ENCODE measurements at regions not wholly inside any gene's neighbourhood (a gene's known extent, or its start where the extent isn't known, plus 50 kb on each side); places are given as distances from the start of the nearest gene placed in this dataset.
A peak's percentile ranks its signal among the peaks of the same experiment; 100 is the strongest.

DNA sequence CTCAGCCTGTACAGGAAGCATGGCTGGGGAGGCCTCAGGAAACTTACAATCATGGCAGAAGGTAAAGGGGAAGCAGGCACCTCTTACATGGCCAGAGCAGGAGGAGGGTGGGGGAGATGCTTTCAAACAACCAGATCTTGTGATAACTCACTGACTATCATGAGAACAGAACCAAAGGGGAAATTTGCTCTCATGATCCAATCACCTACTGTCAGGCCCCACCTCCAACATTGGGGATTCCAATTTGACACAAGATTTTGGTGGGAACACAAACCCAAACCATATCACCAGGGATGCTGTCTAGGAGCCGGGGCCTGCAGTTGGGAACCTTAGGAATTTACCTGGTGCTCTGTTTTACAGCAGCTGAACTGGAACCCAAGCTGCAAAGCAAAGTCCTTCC lies 191.1 kb upstream of the CITED2 start:
- no peak for DNase-seq
- Histone ChIP-seq H3K9ac (ENCODE audit: low read length) (no peak overlapping the region), H2AFZ (ENCODE audit: low read depth, low read length) (no peak overlapping the region), H2BK120ac (ENCODE audit: low read depth, low read length) (no peak overlapping the region), H4K8ac (ENCODE audit: low read length) (peak overlapping the region; percentile 15), H3K4me2 (ENCODE audit: low read length, poor library complexity, severe bottlenecking) (no peak overlapping the region), H3K4me3 (ENCODE audit: insufficient read depth in 1 of 2, low read depth in 1 of 2, low read length in 2 of 2) (no peak overlapping the region), H4K91ac (ENCODE audit: low read length) (peak overlapping the region; percentile 68), H3K27me3 (ENCODE audit: control insufficient read depth in 1 of 2, insufficient read depth in 1 of 2, low read length in 2 of 2) (no peaks in the 10 kb centered on the region), H3K36me3 (ENCODE audit: control insufficient read depth in 1 of 2, insufficient read depth in 2 of 2, low read depth in 1 of 2, low read length in 2 of 2) (no peaks in the 10 kb centered on the region), H3K4me1 (ENCODE audit: control insufficient read depth, insufficient read depth, low read depth, low read length) (peaks cover 7% of the 10 kb centered on the region), H3K27ac (ENCODE audit: low read length, poor library complexity, severe bottlenecking) (no peak overlapping the region), H2AK5ac (ENCODE audit: low read length, severe bottlenecking) (peak overlapping the region; percentile 92), H3K4ac (ENCODE audit: low read depth in 1 of 2, low read length in 2 of 2) (no peak overlapping the region), H3K18ac (ENCODE audit: low read depth in 1 of 2, low read length in 2 of 2) (peak overlapping the region in 1 of 2 experiments; percentile 33), H3K79me1 (replicated peaks; ENCODE audit: low read length, poor library complexity, severe bottlenecking) (peaks cover under 1% of the 10 kb centered on the region), H2BK5ac (ENCODE audit: low read depth, low read length, poor library complexity, severe bottlenecking) (no peak overlapping the region), H3K23ac (ENCODE audit: low read length in 2 of 2) (no peak overlapping the region), H3K14ac (ENCODE audit: low read length in 2 of 2) (no peak overlapping the region), H2BK15ac (ENCODE audit: low read depth, poor library complexity, severe bottlenecking) (no peak overlapping the region), H2BK12ac (ENCODE audit: low read length in 2 of 2) (peak overlapping the region in 1 of 2 experiments; percentile 93), H3K9me3 (ENCODE audit: control insufficient read depth, low read length) (peaks cover 2% of the 10 kb centered on the region)
- 0% methylated on average over 1 of the region's 1 CpG for WGBS

DNA sequence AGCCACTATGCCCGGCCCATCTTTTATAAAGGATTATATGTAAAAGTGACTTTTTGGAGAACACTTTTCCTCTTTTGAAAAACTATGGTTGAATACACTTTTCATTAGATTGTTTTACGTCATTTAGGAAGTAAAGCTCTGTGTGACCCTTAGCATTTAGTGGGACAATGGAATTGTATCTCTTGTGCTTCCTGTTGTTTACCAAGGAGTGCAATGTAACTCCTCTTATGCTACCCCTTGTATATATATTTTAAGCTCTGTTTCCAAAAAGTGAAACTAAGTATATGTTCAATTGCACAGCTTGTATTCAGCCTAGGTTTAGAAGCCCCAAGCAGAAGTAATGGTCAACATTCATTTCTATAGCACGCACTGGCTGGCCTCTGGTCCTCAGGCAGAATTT lies 183.1 kb upstream of the CITED2 start:
- H3K4me3 ChIP-seq (ENCODE audit: insufficient read depth in 1 of 2, low read depth in 1 of 2, low read length in 2 of 2), result no peak overlapping the region
- WGBS, result 83% methylated on average over 1 of the region's 3 CpGs
- peaks cover 6% of the 10 kb centered on the region for H3K9me3 ChIP-seq (ENCODE audit: control insufficient read depth, low read length)
- H3K36me3 ChIP-seq (ENCODE audit: control insufficient read depth in 1 of 2, insufficient read depth in 2 of 2, low read depth in 1 of 2, low read length in 2 of 2), result no peaks in the 10 kb centered on the region
- H3K4me1 ChIP-seq (ENCODE audit: control insufficient read depth, insufficient read depth, low read depth, low read length), result no peaks in the 10 kb centered on the region
- no peak overlapping the region for H3K27ac ChIP-seq (ENCODE audit: low read length, poor library complexity, severe bottlenecking)
- no peak overlapping the region for H2AK5ac ChIP-seq (ENCODE audit: low read length, severe bottlenecking)
- H4K91ac ChIP-seq (ENCODE audit: low read length), result no peak overlapping the region
- no peaks in the 10 kb centered on the region for H3K27me3 ChIP-seq (ENCODE audit: control insufficient read depth in 1 of 2, insufficient read depth in 1 of 2, low read length in 2 of 2)
- no peak overlapping the region for H2AFZ ChIP-seq (ENCODE audit: low read depth, low read length)
- no peak overlapping the region for H4K8ac ChIP-seq (ENCODE audit: low read length)
- no peak overlapping the region for H3K9ac ChIP-seq (ENCODE audit: low read length)
- no peak overlapping the region for H3K4ac ChIP-seq (ENCODE audit: low read depth in 1 of 2, low read length in 2 of 2)
- no peak overlapping the region for H3K14ac ChIP-seq (ENCODE audit: low read length in 2 of 2)
- no peak overlapping the region for H2BK12ac ChIP-seq (ENCODE audit: low read length in 2 of 2)
- DNase-seq, result no peak
- no peak overlapping the region for H2BK5ac ChIP-seq (ENCODE audit: low read depth, low read length, poor library complexity, severe bottlenecking)
- H3K4me2 ChIP-seq (ENCODE audit: low read length, poor library complexity, severe bottlenecking), result no peak overlapping the region
- no peak overlapping the region for H2BK15ac ChIP-seq (ENCODE audit: low read depth, poor library complexity, severe bottlenecking)
- H3K18ac ChIP-seq (ENCODE audit: low read depth in 1 of 2, low read length in 2 of 2), result no peak overlapping the region
- H2BK120ac ChIP-seq (ENCODE audit: low read depth, low read length), result no peak overlapping the region
- no peaks in the 10 kb centered on the region for H3K79me1 ChIP-seq (replicated peaks; ENCODE audit: low read length, poor library complexity, severe bottlenecking)
- no peak overlapping the region for H3K23ac ChIP-seq (ENCODE audit: low read length in 2 of 2)

DNA sequence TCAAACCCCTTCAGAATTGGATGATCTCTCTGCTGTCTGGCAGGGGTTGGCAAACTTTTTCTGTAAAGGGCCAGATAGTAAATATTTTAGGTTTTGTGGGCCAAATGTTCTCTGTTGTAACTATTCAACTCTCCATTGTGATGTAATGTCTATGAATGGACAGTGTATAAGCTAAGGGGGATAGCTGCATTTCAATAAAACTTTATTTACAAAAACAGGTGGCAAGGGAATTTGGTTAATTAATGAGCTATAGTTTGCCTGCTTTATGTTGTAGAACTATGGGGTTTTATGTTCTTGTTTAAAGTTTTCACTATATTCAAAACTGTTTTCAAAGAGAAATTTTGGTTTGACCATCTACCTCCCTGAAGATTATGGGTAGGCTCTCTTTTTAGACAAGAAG lies 182.1 kb upstream of the CITED2 start:
- no peak overlapping the region for H3K4me3 ChIP-seq (ENCODE audit: insufficient read depth in 1 of 2, low read depth in 1 of 2, low read length in 2 of 2)
- no peak overlapping the region for H3K23ac ChIP-seq (ENCODE audit: low read length in 2 of 2)
- no peaks in the 10 kb centered on the region for H3K36me3 ChIP-seq (ENCODE audit: control insufficient read depth in 1 of 2, insufficient read depth in 2 of 2, low read depth in 1 of 2, low read length in 2 of 2)
- no peak overlapping the region for H4K91ac ChIP-seq (ENCODE audit: low read length)
- no peak overlapping the region for H2BK120ac ChIP-seq (ENCODE audit: low read depth, low read length)
- H3K27ac ChIP-seq (ENCODE audit: low read length, poor library complexity, severe bottlenecking), result no peak overlapping the region
- H2BK15ac ChIP-seq (ENCODE audit: low read depth, poor library complexity, severe bottlenecking), result no peak overlapping the region
- H2AK5ac ChIP-seq (ENCODE audit: low read length, severe bottlenecking), result no peak overlapping the region
- no peak overlapping the region for H3K14ac ChIP-seq (ENCODE audit: low read length in 2 of 2)
- no peak overlapping the region for H2BK5ac ChIP-seq (ENCODE audit: low read depth, low read length, poor library complexity, severe bottlenecking)
- peaks cover 6% of the 10 kb centered on the region for H3K9me3 ChIP-seq (ENCODE audit: control insufficient read depth, low read length)
- no peak for DNase-seq
- H3K27me3 ChIP-seq (ENCODE audit: control insufficient read depth in 1 of 2, insufficient read depth in 1 of 2, low read length in 2 of 2), result no peaks in the 10 kb centered on the region
- H2BK12ac ChIP-seq (ENCODE audit: low read length in 2 of 2), result no peak overlapping the region
- H3K4me2 ChIP-seq (ENCODE audit: low read length, poor library complexity, severe bottlenecking), result no peak overlapping the region
- H3K79me1 ChIP-seq (replicated peaks; ENCODE audit: low read length, poor library complexity, severe bottlenecking), result no peaks in the 10 kb centered on the region
- H4K8ac ChIP-seq (ENCODE audit: low read length), result no peak overlapping the region
- no peak overlapping the region for H3K18ac ChIP-seq (ENCODE audit: low read depth in 1 of 2, low read length in 2 of 2)
- no peak overlapping the region for H2AFZ ChIP-seq (ENCODE audit: low read depth, low read length)
- no peak overlapping the region for H3K9ac ChIP-seq (ENCODE audit: low read length)
- H3K4me1 ChIP-seq (ENCODE audit: control insufficient read depth, insufficient read depth, low read depth, low read length), result no peaks in the 10 kb centered on the region
- no peak overlapping the region for H3K4ac ChIP-seq (ENCODE audit: low read depth in 1 of 2, low read length in 2 of 2)

DNA sequence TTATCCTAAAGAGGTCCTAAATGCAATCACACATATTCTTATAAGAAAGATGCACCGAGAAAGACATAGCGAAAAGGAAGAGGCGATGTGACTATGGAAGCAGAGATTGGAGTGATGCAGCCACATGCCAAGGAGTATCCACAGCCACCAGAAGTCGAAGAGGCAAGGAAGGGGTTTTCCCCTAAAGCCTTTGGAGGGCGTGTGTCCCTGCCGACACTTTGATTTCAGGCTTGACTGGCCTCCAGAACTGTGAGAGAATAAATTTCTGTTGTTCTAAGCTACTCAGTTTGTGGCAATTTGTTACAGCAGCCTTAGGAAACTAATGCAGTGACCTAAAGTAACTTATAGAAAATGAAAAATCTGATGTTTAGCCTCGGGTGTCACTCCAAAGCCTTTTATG lies 179.5 kb upstream of the CITED2 start:
- no peak overlapping the region for H2AK5ac ChIP-seq (ENCODE audit: low read length, severe bottlenecking)
- no peak overlapping the region for H3K9ac ChIP-seq (ENCODE audit: low read length)
- no peak overlapping the region for H2BK120ac ChIP-seq (ENCODE audit: low read depth, low read length)
- DNase-seq, result no peak
- no peak overlapping the region for H3K4me2 ChIP-seq (ENCODE audit: low read length, poor library complexity, severe bottlenecking)
- no peaks in the 10 kb centered on the region for H3K9me3 ChIP-seq (ENCODE audit: control insufficient read depth, low read length)
- H3K14ac ChIP-seq (ENCODE audit: low read length in 2 of 2), result no peak overlapping the region
- no peak overlapping the region for H2BK5ac ChIP-seq (ENCODE audit: low read depth, low read length, poor library complexity, severe bottlenecking)
- H2BK15ac ChIP-seq (ENCODE audit: low read depth, poor library complexity, severe bottlenecking), result no peak overlapping the region
- WGBS, result 92% methylated on average over 7 of the region's 7 CpGs
- no peak overlapping the region for H2BK12ac ChIP-seq (ENCODE audit: low read length in 2 of 2)
- no peak overlapping the region for H3K18ac ChIP-seq (ENCODE audit: low read depth in 1 of 2, low read length in 2 of 2)
- no peak overlapping the region for H2AFZ ChIP-seq (ENCODE audit: low read depth, low read length)
- H3K4me3 ChIP-seq (ENCODE audit: insufficient read depth in 1 of 2, low read depth in 1 of 2, low read length in 2 of 2), result no peak overlapping the region
- H3K36me3 ChIP-seq (ENCODE audit: control insufficient read depth in 1 of 2, insufficient read depth in 2 of 2, low read depth in 1 of 2, low read length in 2 of 2), result no peaks in the 10 kb centered on the region
- H3K4ac ChIP-seq (ENCODE audit: low read depth in 1 of 2, low read length in 2 of 2), result no peak overlapping the region
- no peak overlapping the region for H4K8ac ChIP-seq (ENCODE audit: low read length)
- no peaks in the 10 kb centered on the region for H3K79me1 ChIP-seq (replicated peaks; ENCODE audit: low read length, poor library complexity, severe bottlenecking)
- H3K27ac ChIP-seq (ENCODE audit: low read length, poor library complexity, severe bottlenecking), result no peak overlapping the region
- no peaks in the 10 kb centered on the region for H3K27me3 ChIP-seq (ENCODE audit: control insufficient read depth in 1 of 2, insufficient read depth in 1 of 2, low read length in 2 of 2)
- H4K91ac ChIP-seq (ENCODE audit: low read length), result no peak overlapping the region
- H3K4me1 ChIP-seq (ENCODE audit: control insufficient read depth, insufficient read depth, low read depth, low read length), result peaks cover 1% of the 10 kb centered on the region
- H3K23ac ChIP-seq (ENCODE audit: low read length in 2 of 2), result no peak overlapping the region
